SU-DHL-6 (cell line): ENCODE measurements at regions not wholly inside any gene's neighbourhood (a gene's known extent, or its start where the extent isn't known, plus 50 kb on each side); places are given as distances from the start of the nearest gene placed in this dataset.

Experiments used
- H2AFZ ChIP-seq: fragments of 200-600 bp; sonication (generic); 2 replicates; pipeline ENCODE4 v1.6.1; 2014; ENCODE audit warnings: low read depth, mild to moderate bottlenecking, moderate library complexity, mixed read lengths, antibody characterized with exemption, low read length; ENCODE audit not compliant: severe bottlenecking
- H3F3A ChIP-seq: fragments of 200-600 bp; shearing (Covaris generic); 2 replicates; pipeline ENCODE4 v1.6.0; 2016; ENCODE audit warnings: antibody characterized with exemption, mild to moderate bottlenecking; ENCODE audit not compliant: insufficient read depth
- H3K27ac ChIP-seq: fragments of 200-600 bp; sonication (generic); 2 replicates; pipeline ENCODE4 v1.5.1; 2016; ENCODE audit warnings: low read depth, mild to moderate bottlenecking, low read length, moderate library complexity, mixed read lengths
- H3K27me3 ChIP-seq: fragments of 200-600 bp; sonication (generic), shearing (Covaris generic); 2 replicates; pipeline ENCODE4 v1.6.0; 2014; ENCODE audit warnings: mild to moderate bottlenecking, low read length
- H3K36me3 ChIP-seq: fragments of 200-600 bp; sonication (generic); 2 replicates; pipeline ENCODE4 v1.6.1; 2014; ENCODE audit warnings: mild to moderate bottlenecking, low read length, mixed read lengths
- H3K4me2 ChIP-seq: fragments of 300-600, 200-600 bp; shearing (Covaris generic), sonication (generic); 2 replicates; pipeline ENCODE4 v1.6.0; 2014; ENCODE audit warnings: low read length, low read depth, mild to moderate bottlenecking; ENCODE audit not compliant: poor library complexity, severe bottlenecking
- H3K4me3 ChIP-seq: fragments of 200-600 bp; sonication (generic); 2 replicates; pipeline ENCODE4 v1.5.1; 2014; ENCODE audit warnings: antibody characterized with exemption, low read length, mild to moderate bottlenecking, mixed read lengths; ENCODE audit not compliant: insufficient read depth, poor library complexity, severe bottlenecking
- H3K79me2 ChIP-seq: fragments of 200-600 bp; sonication (generic); 2 replicates; pipeline ENCODE4 v1.6.1; 2014; ENCODE audit warnings: mild to moderate bottlenecking, low read length, moderate library complexity; ENCODE audit not compliant: insufficient read depth
- H3K9ac ChIP-seq: fragments of 200-600 bp; sonication (generic); 2 replicates; pipeline ENCODE4 v1.7.0; 2014; ENCODE audit warnings: mild to moderate bottlenecking, low read length
- H3K9me2 ChIP-seq: fragments of 200-600 bp; sonication (generic); replicated peaks from 2 replicates; pipeline ENCODE4 v1.6.1; 2014; ENCODE audit warnings: low read length; ENCODE audit not compliant: insufficient read depth
- H3K9me3 ChIP-seq: fragments of 200-600 bp; sonication (generic); 2 replicates; pipeline ENCODE4 v1.6.1; 2014; ENCODE audit warnings: low read length, mixed read lengths; ENCODE audit not compliant: insufficient read depth
- H4K20me1 ChIP-seq: fragments of 200-600 bp; sonication (generic); 2 replicates; pipeline ENCODE4 v1.6.1; 2014; ENCODE audit warnings: low read depth, mild to moderate bottlenecking, antibody characterized with exemption, low read length, moderate library complexity, mixed read lengths
- CTCF ChIP-seq: fragments of 200-600 bp; sonication (generic); IDR thresholded peaks from one replicate; pipeline ENCODE4 v1.5.1; 2017; ENCODE audit warnings: antibody characterized with exemption, mild to moderate bottlenecking, low read length, moderate library complexity; ENCODE audit not compliant: insufficient read depth, poor library complexity, severe bottlenecking
- EZH2phosphoT487 ChIP-seq: fragments of 200-600 bp; sonication (generic), shearing (Covaris generic); conservative IDR thresholded peaks from 2 replicates; pipeline ENCODE4 v1.6.1; 2018; ENCODE audit warnings: mild to moderate bottlenecking, antibody characterized with exemption, low read length, moderate library complexity, mixed read lengths

- H3K27me3 ChIP-seq = no peaks in the 10 kb centered on the region
- TF ChIP-seq CTCF = no peak
- TF ChIP-seq EZH2phosphoT487 = no peak
- H3K27ac ChIP-seq = no peak overlapping the region
Measured at GRCh38 chr3:182261041-182261440, 532.3 kb upstream of the ATP11B start.

GRCh38 chr3:182268711-182269110, 524.6 kb upstream of the ATP11B start:
- H3F3A ChIP-seq = no peaks in the 10 kb centered on the region
- no peaks in the 10 kb centered on the region for H4K20me1 ChIP-seq
- H3K27ac ChIP-seq = no peak overlapping the region
- H3K4me3 ChIP-seq = no peak overlapping the region
- no peaks in the 10 kb centered on the region for H3K27me3 ChIP-seq
- TF ChIP-seq EZH2phosphoT487 = no peak
- no peak for TF ChIP-seq CTCF
- H3K9me3 ChIP-seq = no peaks in the 10 kb centered on the region
- H3K36me3 ChIP-seq = no peaks in the 10 kb centered on the region
- no peak overlapping the region for H2AFZ ChIP-seq
- H3K9me2 ChIP-seq = no peaks in the 10 kb centered on the region
- H3K4me2 ChIP-seq = no peak overlapping the region
- no peak overlapping the region for H3K9ac ChIP-seq
- H3K79me2 ChIP-seq = no peaks in the 10 kb centered on the region

More at GRCh38 chr3:182261041-182261440, 532.3 kb upstream of the ATP11B start:
- Histone ChIP-seq H3K9me2 (no peaks in the 10 kb centered on the region), H4K20me1 (no peaks in the 10 kb centered on the region), H3K4me2 (no peak overlapping the region), H3K79me2 (no peaks in the 10 kb centered on the region), H3K9ac (no peak overlapping the region), H3K36me3 (no peaks in the 10 kb centered on the region), H2AFZ (no peak overlapping the region), H3K9me3 (no peaks in the 10 kb centered on the region), H3K4me3 (no peak overlapping the region), H3F3A (no peaks in the 10 kb centered on the region)

- H3K4me2 ChIP-seq = no peak overlapping the region
Measured at GRCh38 chr3:182276512-182276911, 516.8 kb upstream of the ATP11B start.

More at GRCh38 chr3:182276512-182276911, 516.8 kb upstream of the ATP11B start:
- H3K36me3 ChIP-seq = no peaks in the 10 kb centered on the region
- no peaks in the 10 kb centered on the region for H3K27me3 ChIP-seq
- no peak overlapping the region for H3K27ac ChIP-seq
- H2AFZ ChIP-seq = no peak overlapping the region
- no peaks in the 10 kb centered on the region for H4K20me1 ChIP-seq
- no peaks in the 10 kb centered on the region for H3K9me3 ChIP-seq
- H3K9me2 ChIP-seq = no peaks in the 10 kb centered on the region
- no peaks in the 10 kb centered on the region for H3K79me2 ChIP-seq
- TF ChIP-seq CTCF = no peak
- no peak for TF ChIP-seq EZH2phosphoT487
- no peak overlapping the region for H3K4me3 ChIP-seq
- no peak overlapping the region for H3K9ac ChIP-seq
- no peaks in the 10 kb centered on the region for H3F3A ChIP-seq
